SK-N-SH (cell line): ENCODE measurements at regions not wholly inside any gene's neighbourhood (a gene's known extent, or its start where the extent isn't known, plus 50 kb on each side); places are given as distances from the start of the nearest gene placed in this dataset.

ENCODE experiments used
- CTCF ChIA-PET: fragments of 300-600, 350-600 bp; formaldehyde crosslinking; extraction: SDS; loops from one replicate; lab custom pipeline; 2021; lab: Yijun Ruan, JAX
- POLR2A ChIA-PET: fragments of 350-600 bp; sonication (Branson Sonifier 250); formaldehyde crosslinking; extraction: SDS; loops from one replicate; lab custom pipeline; 2020; ENCODE audit warnings: antibody characterized with exemption, inconsistent platforms; lab: Yijun Ruan, JAX
- DNase-seq: peaks from one replicate; pipeline ENCODE4 v3.0.0; 2012
- H2AFZ ChIP-seq: fragments of 200-600 bp; sonication (generic); 2 replicates; pipeline ENCODE4 v1.8.1; 2016; ENCODE audit warnings: antibody characterized with exemption, mild to moderate bottlenecking, low read depth
- H3F3A ChIP-seq: fragments of 200-600 bp; sonication (generic); replicated peaks from 2 replicates; pipeline ENCODE3; 2016; ENCODE audit warnings: antibody characterized with exemption, mild to moderate bottlenecking; ENCODE audit not compliant: insufficient read depth
- H3K27ac ChIP-seq, 2 experiments: fragments of 200-500 bp in 1 of 2; fragments of 200-600 bp in 1 of 2; sonication (Bioruptor generic) in 1 of 2; sonication (generic), shearing (Covaris generic) in 1 of 2; 2 replicates each; pipeline versions ENCODE4 v1.5.1 to v1.6.1; 2014 to 2016; ENCODE audit warnings: low read depth in 2 of 2, inconsistent platforms in 1 of 2, low read length in 1 of 2, mild to moderate bottlenecking in 1 of 2, mixed read lengths in 1 of 2
- H3K27me3 ChIP-seq: fragments of 200-600 bp; sonication (generic), shearing (Covaris generic); 2 replicates; pipeline ENCODE4 v1.6.1; 2016; ENCODE audit warnings: mixed run types; ENCODE audit not compliant: insufficient read depth
- H3K36me3 ChIP-seq, 2 experiments: fragments of 200-500 bp in 1 of 2; fragments of 200-600 bp in 1 of 2; sonication (Bioruptor generic) in 1 of 2; sonication (generic) in 1 of 2; replicated peaks in 1 of 2; 2 replicates each; pipeline versions ENCODE3 to v1.5.1; 2014 to 2016; ENCODE audit warnings: low read length in 1 of 2, mild to moderate bottlenecking in 1 of 2; ENCODE audit not compliant: insufficient read depth in 2 of 2, control insufficient read depth in 1 of 2
- H3K4me1 ChIP-seq, 2 experiments: fragments of 200-500 bp in 1 of 2; fragments of 200-600 bp in 1 of 2; sonication (Bioruptor generic) in 1 of 2; sonication (generic), shearing (Covaris generic) in 1 of 2; 2 replicates each; pipeline versions ENCODE4 v1.5.1 to v1.6.1; 2014 to 2016; ENCODE audit warnings: low read depth in 1 of 2, low read length in 1 of 2, mixed run types in 1 of 2; ENCODE audit not compliant: insufficient read depth in 2 of 2, control insufficient read depth in 1 of 2
- H3K4me2 ChIP-seq: fragments of 200-600 bp; sonication (generic), shearing (Covaris generic); 2 replicates; pipeline ENCODE4 v1.6.1; 2017; ENCODE audit warnings: mixed run types
- H3K4me3 ChIP-seq, 2 experiments: fragments of 200-500 bp in 1 of 2; fragments of 200-600 bp in 1 of 2; sonication (Bioruptor generic) in 1 of 2; sonication (generic), shearing (Covaris generic) in 1 of 2; 2 replicates each; pipeline versions ENCODE4 v1.5.1 to v1.8.1; 2014 to 2016; ENCODE audit warnings: low read depth in 2 of 2, inconsistent platforms in 1 of 2, low read length in 1 of 2, mild to moderate bottlenecking in 1 of 2, mixed read lengths in 1 of 2, moderate library complexity in 1 of 2
- H3K79me2 ChIP-seq: fragments of 200-600 bp; sonication (generic); 2 replicates; pipeline ENCODE4 v1.8.1; 2017; ENCODE audit warnings: mild to moderate bottlenecking; ENCODE audit not compliant: insufficient read depth
- H3K9ac ChIP-seq: fragments of 200-600 bp; sonication (generic); 2 replicates; pipeline ENCODE4 v1.6.1; 2017; ENCODE audit warnings: mixed run types
- H3K9me2 ChIP-seq: fragments of 200-600 bp; sonication (generic); 2 replicates; pipeline ENCODE4 v1.6.1; 2017; ENCODE audit warnings: mixed run types
- H3K9me3 ChIP-seq: fragments of 200-600 bp; sonication (generic); 2 replicates; pipeline ENCODE4 v1.6.1; 2017; ENCODE audit warnings: mixed run types, mild to moderate bottlenecking, moderate library complexity
- H4K20me1 ChIP-seq: fragments of 200-600 bp; sonication (generic); 2 replicates; pipeline ENCODE4 v1.6.1; 2017; ENCODE audit warnings: mild to moderate bottlenecking, mixed run types; ENCODE audit not compliant: insufficient read depth
- CHD2 ChIP-seq: fragments of 150-350 bp; IDR thresholded peaks from 2 replicates; pipeline ENCODE4 v1.6.1; 2018; ENCODE audit warnings: low read length; ENCODE audit not compliant: partially characterized antibody
- ELF1 ChIP-seq: IDR thresholded peaks from 2 replicates; pipeline ENCODE4 v1.4.0; 2012
- EZH2phosphoT487 ChIP-seq: fragments of 200-600 bp; sonication (generic); IDR thresholded peaks from 2 replicates; pipeline ENCODE4 v1.6.1; 2017; ENCODE audit warnings: low read depth, mixed run types, mild to moderate bottlenecking, antibody characterized with exemption, moderate library complexity, borderline replicate concordance
- FOSL2 ChIP-seq: IDR thresholded peaks from 2 replicates; pipeline ENCODE4 v1.4.0; 2012; ENCODE audit warnings: low read depth, mild to moderate bottlenecking, moderate library complexity, borderline replicate concordance
- FOXJ3 ChIP-seq: sonication (generic); formaldehyde crosslinking; IDR thresholded peaks from 2 replicates; pipeline ENCODE4 v1.5.1; 2020; ENCODE audit warnings: mild to moderate bottlenecking, missing genetic modification reagents
- GABPA ChIP-seq: IDR thresholded peaks from 2 replicates; pipeline ENCODE4 v1.4.0; 2012; ENCODE audit warnings: low read depth, mild to moderate bottlenecking
- MXI1 ChIP-seq: IDR thresholded peaks from 2 replicates; pipeline ENCODE4 v1.6.1; 2012; ENCODE audit warnings: mild to moderate bottlenecking, low read depth, low read length, improper control_type of control experiment
- NFIC ChIP-seq: IDR thresholded peaks from 2 replicates; pipeline ENCODE4 v1.4.0; 2012; ENCODE audit warnings: borderline replicate concordance
- NRF1 ChIP-seq: IDR thresholded peaks from 2 replicates; pipeline ENCODE4 v1.6.1; 2012; ENCODE audit warnings: low read depth, mild to moderate bottlenecking, low read length
- POLR2AphosphoS5 ChIP-seq: IDR thresholded peaks from 2 replicates; pipeline ENCODE4 v1.6.1; 2012; ENCODE audit warnings: low read depth, low read length
- RAD21 ChIP-seq: IDR thresholded peaks from 2 replicates; pipeline ENCODE4 v1.6.1; 2012; ENCODE audit warnings: mild to moderate bottlenecking, low read length
- RFX5 ChIP-seq: IDR thresholded peaks from 2 replicates; pipeline ENCODE4 v1.6.1; 2012; ENCODE audit warnings: mild to moderate bottlenecking, improper control_type of control experiment, low read length
- RXRA ChIP-seq: IDR thresholded peaks from 2 replicates; pipeline ENCODE4 v1.4.0; 2012; ENCODE audit warnings: low read depth, mild to moderate bottlenecking, borderline replicate concordance
- SIN3A ChIP-seq: IDR thresholded peaks from 2 replicates; pipeline ENCODE4 v1.6.1; 2012; ENCODE audit warnings: low read depth, mild to moderate bottlenecking, low read length, moderate library complexity, borderline replicate concordance
- TAF1 ChIP-seq: IDR thresholded peaks from 2 replicates; pipeline ENCODE4 v1.6.1; 2012; ENCODE audit warnings: low read depth, mild to moderate bottlenecking, low read length, moderate library complexity, borderline replicate concordance
- TCF12 ChIP-seq: IDR thresholded peaks from 2 replicates; pipeline ENCODE4 v1.4.0; 2012
- TEAD4 ChIP-seq: IDR thresholded peaks from 2 replicates; pipeline ENCODE4 v1.4.0; 2012; ENCODE audit warnings: mild to moderate bottlenecking, borderline replicate concordance; ENCODE audit not compliant: insufficient read depth
- WGBS: methylation state at CpG from one replicate; pipeline ENCODE4 v1.1.6; 2017; ENCODE audit warnings: low lambda C conversion rate; 5-methylcytosine and 5-hydroxymethylcytosine counted together
- TF ChIP-seq, protein P1 (sequence below): IDR thresholded peaks from 2 replicates; pipeline ENCODE4 v1.4.0; 2012; ENCODE audit warnings: low read depth
- TF ChIP-seq, protein P2 (sequence below): IDR thresholded peaks from 2 replicates; pipeline ENCODE4; 2012
- TF ChIP-seq, protein P3 (sequence below): fragments of 150-350 bp; IDR thresholded peaks from 2 replicates; pipeline ENCODE4 v1.6.1; 2016; ENCODE audit warnings: mild to moderate bottlenecking, low read depth, low read length
- TF ChIP-seq, protein P4 (sequence below): fragments of 150-350 bp; IDR thresholded peaks from 2 replicates; pipeline ENCODE4 v1.6.1; 2017; ENCODE audit warnings: antibody characterized with exemption, low read length, low read depth, borderline replicate concordance
- TF ChIP-seq, protein P5 (sequence below): IDR thresholded peaks from 2 replicates; pipeline ENCODE4 v1.4.0; 2012; ENCODE audit warnings: low read depth, borderline replicate concordance
- TF ChIP-seq, protein P6 (sequence below): fragments of 200-600 bp; sonication (generic); IDR thresholded peaks from 2 replicates; pipeline ENCODE4 v1.6.1; 2017; ENCODE audit warnings: antibody characterized with exemption, mild to moderate bottlenecking, moderate library complexity
- TF ChIP-seq, protein P7 (sequence below): IDR thresholded peaks from 2 replicates; pipeline ENCODE4 v1.4.0; 2012; ENCODE audit warnings: low read depth, borderline replicate concordance

DNA sequence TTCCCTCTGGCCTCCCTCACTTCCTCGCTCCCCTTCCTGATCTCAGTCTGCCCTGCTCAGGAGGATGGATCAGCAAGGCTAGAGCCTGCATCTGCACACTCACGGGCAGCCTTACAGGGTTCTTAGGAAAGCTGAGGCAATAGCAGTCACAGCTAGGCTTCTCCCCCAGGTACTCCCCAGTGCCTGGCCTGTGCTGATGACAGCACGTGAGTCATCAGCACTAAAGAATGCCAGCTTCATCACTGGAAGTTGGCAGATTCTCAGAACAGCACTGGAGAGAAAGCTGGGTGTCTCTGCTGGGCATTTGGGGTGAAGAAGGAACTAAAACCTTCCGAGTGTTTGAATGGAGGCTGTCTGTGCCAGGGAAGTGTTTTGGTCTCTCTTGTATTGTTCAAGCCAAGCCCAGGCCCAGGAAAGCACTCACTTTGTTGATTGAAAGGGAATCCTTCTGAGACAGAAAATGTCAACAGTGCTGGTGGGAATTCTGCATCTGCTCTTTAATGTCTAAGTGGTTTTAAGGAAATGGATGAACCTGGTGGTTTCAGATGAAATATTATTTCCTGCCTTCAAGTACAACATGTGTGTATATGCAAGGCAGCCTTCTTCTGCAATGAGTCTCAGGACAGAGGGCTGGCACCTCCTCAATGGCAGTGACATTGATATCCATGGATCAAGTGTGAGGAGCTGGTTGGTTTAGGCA lies 73.0 kb upstream of the SCOC start:
- H3K79me2 ChIP-seq, result no peaks in the 10 kb centered on the region
- peaks cover 8 to 23% of the 10 kb centered on the region in 2 experiments for H3K4me1 ChIP-seq
- H3K4me3 ChIP-seq, result no peak overlapping the region
- H3K9me3 ChIP-seq, result no peaks in the 10 kb centered on the region
- no peaks in the 10 kb centered on the region for H4K20me1 ChIP-seq
- H3K9ac ChIP-seq, result peak overlapping the region; percentile 18; the same call in 1 of the 2 replicates
- CTCF ChIA-PET, result interaction anchor here (2.3 kb wide), 1 partner anchor 30 kb away, joined by 8 read pairs; no protein-coding TSS in a partner anchor
- POLR2A ChIA-PET, result no interaction called here
- H3K36me3 ChIP-seq, result no peaks in the 10 kb centered on the region
- no peaks in the 10 kb centered on the region for H3K9me2 ChIP-seq
- H3F3A ChIP-seq, result peaks cover 4% of the 10 kb centered on the region
- WGBS, result 38% methylated on average over 4 of the region's 4 CpGs
- peak overlapping the region; percentile 46 for H3K4me2 ChIP-seq
- DNase-seq, result no peak
- H3K27me3 ChIP-seq, result no peaks in the 10 kb centered on the region
- H2AFZ ChIP-seq, result peak overlapping the region; percentile 58
- H3K27ac ChIP-seq, result peak overlapping the region in 1 of 2 experiments; percentile 70; a peak in 2 of 4 replicates
- TF ChIP-seq, protein P1, sequence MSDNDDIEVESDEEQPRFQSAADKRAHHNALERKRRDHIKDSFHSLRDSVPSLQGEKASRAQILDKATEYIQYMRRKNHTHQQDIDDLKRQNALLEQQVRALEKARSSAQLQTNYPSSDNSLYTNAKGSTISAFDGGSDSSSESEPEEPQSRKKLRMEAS, result no peak; the same call in 1 of the 2 replicates
- TF ChIP-seq, protein P2, sequence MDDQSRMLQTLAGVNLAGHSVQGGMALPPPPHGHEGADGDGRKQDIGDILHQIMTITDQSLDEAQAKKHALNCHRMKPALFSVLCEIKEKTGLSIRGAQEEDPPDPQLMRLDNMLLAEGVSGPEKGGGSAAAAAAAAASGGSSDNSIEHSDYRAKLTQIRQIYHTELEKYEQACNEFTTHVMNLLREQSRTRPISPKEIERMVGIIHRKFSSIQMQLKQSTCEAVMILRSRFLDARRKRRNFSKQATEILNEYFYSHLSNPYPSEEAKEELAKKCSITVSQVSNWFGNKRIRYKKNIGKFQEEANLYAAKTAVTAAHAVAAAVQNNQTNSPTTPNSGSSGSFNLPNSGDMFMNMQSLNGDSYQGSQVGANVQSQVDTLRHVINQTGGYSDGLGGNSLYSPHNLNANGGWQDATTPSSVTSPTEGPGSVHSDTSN, result peak; percentile 62
- peak; percentile 72 for TF ChIP-seq NFIC
- TF ChIP-seq, protein P3, sequence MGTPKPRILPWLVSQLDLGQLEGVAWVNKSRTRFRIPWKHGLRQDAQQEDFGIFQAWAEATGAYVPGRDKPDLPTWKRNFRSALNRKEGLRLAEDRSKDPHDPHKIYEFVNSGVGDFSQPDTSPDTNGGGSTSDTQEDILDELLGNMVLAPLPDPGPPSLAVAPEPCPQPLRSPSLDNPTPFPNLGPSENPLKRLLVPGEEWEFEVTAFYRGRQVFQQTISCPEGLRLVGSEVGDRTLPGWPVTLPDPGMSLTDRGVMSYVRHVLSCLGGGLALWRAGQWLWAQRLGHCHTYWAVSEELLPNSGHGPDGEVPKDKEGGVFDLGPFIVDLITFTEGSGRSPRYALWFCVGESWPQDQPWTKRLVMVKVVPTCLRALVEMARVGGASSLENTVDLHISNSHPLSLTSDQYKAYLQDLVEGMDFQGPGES, result no peak
- TF ChIP-seq ELF1, result no peak
- TF ChIP-seq RAD21, result no peak
- TF ChIP-seq FOXJ3 (CRISPR knock-in tag), result no peak
- TF ChIP-seq, protein P4, sequence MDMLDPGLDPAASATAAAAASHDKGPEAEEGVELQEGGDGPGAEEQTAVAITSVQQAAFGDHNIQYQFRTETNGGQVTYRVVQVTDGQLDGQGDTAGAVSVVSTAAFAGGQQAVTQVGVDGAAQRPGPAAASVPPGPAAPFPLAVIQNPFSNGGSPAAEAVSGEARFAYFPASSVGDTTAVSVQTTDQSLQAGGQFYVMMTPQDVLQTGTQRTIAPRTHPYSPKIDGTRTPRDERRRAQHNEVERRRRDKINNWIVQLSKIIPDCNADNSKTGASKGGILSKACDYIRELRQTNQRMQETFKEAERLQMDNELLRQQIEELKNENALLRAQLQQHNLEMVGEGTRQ, result no peak
- no peak for TF ChIP-seq TAF1
- TF ChIP-seq, protein P5, sequence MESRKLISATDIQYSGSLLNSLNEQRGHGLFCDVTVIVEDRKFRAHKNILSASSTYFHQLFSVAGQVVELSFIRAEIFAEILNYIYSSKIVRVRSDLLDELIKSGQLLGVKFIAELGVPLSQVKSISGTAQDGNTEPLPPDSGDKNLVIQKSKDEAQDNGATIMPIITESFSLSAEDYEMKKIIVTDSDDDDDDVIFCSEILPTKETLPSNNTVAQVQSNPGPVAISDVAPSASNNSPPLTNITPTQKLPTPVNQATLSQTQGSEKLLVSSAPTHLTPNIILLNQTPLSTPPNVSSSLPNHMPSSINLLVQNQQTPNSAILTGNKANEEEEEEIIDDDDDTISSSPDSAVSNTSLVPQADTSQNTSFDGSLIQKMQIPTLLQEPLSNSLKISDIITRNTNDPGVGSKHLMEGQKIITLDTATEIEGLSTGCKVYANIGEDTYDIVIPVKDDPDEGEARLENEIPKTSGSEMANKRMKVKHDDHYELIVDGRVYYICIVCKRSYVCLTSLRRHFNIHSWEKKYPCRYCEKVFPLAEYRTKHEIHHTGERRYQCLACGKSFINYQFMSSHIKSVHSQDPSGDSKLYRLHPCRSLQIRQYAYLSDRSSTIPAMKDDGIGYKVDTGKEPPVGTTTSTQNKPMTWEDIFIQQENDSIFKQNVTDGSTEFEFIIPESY, result no peak
- TF ChIP-seq, protein P6, sequence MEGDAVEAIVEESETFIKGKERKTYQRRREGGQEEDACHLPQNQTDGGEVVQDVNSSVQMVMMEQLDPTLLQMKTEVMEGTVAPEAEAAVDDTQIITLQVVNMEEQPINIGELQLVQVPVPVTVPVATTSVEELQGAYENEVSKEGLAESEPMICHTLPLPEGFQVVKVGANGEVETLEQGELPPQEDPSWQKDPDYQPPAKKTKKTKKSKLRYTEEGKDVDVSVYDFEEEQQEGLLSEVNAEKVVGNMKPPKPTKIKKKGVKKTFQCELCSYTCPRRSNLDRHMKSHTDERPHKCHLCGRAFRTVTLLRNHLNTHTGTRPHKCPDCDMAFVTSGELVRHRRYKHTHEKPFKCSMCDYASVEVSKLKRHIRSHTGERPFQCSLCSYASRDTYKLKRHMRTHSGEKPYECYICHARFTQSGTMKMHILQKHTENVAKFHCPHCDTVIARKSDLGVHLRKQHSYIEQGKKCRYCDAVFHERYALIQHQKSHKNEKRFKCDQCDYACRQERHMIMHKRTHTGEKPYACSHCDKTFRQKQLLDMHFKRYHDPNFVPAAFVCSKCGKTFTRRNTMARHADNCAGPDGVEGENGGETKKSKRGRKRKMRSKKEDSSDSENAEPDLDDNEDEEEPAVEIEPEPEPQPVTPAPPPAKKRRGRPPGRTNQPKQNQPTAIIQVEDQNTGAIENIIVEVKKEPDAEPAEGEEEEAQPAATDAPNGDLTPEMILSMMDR, result no peak
- TF ChIP-seq GABPA, result no peak
- TF ChIP-seq, protein P7, sequence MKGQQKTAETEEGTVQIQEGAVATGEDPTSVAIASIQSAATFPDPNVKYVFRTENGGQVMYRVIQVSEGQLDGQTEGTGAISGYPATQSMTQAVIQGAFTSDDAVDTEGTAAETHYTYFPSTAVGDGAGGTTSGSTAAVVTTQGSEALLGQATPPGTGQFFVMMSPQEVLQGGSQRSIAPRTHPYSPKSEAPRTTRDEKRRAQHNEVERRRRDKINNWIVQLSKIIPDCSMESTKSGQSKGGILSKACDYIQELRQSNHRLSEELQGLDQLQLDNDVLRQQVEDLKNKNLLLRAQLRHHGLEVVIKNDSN, result no peak
- peak; percentile 70 for TF ChIP-seq TCF12
- peak; percentile 90 for TF ChIP-seq FOSL2
- TF ChIP-seq NRF1, result no peak
- peak; percentile 45; the same call in 1 of the 2 replicates for TF ChIP-seq POLR2AphosphoS5
- TF ChIP-seq MXI1, result no peak
- TF ChIP-seq RXRA, result peak; percentile 30; the same call in 1 of the 2 replicates
- TF ChIP-seq RFX5, result no peak
- TF ChIP-seq CHD2, result no peak
- no peak; the same call in 1 of the 2 replicates for TF ChIP-seq SIN3A
- no peak for TF ChIP-seq EZH2phosphoT487
- TF ChIP-seq TEAD4, result 0 out of 2 replicates have a peak, but pooled peaks have one; percentile 29
